ENCODE measurements at regions not wholly inside any gene's neighbourhood (a gene's known extent, or its start where the extent isn't known, plus 50 kb on each side); places are given as distances from the start of the nearest gene placed in this dataset.

DNA sequence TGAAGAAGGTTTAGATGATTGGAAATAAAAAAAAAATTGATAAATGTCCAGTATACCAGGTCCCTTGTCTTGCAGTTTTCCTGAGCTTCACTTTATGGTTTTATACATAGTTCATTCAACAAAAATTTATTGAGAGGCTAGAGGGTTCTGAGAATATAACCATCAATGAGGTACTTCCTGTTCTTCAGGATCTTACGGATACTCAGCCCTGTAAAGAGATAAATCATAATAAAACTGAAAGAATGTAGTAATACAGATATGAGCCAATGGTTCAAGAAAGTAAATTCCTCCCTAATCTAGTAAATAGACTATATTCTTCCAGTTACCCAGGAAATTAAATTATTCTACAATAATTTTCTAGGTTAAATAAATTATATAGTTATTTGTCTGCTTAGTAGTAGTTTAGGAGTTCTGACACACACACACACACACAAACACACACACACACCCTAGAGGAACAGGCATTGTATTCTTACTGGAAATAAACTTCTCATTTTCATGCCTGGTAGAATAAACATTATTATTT is 70.4 kb upstream of the HMCN1 start:
- H3K4me1 ChIP-seq: no peaks in the 10 kb centered on the region
- intact Hi-C loops (cut with DNase I): no loop called here
- H3K4me3 ChIP-seq: no peak overlapping the region
- H3K27ac ChIP-seq: no peak overlapping the region
- WGBS, 2 donors: 3 to 24% methylated on average over 1 of the region's 1 CpG
- TF ChIP-seq, protein P1, sequence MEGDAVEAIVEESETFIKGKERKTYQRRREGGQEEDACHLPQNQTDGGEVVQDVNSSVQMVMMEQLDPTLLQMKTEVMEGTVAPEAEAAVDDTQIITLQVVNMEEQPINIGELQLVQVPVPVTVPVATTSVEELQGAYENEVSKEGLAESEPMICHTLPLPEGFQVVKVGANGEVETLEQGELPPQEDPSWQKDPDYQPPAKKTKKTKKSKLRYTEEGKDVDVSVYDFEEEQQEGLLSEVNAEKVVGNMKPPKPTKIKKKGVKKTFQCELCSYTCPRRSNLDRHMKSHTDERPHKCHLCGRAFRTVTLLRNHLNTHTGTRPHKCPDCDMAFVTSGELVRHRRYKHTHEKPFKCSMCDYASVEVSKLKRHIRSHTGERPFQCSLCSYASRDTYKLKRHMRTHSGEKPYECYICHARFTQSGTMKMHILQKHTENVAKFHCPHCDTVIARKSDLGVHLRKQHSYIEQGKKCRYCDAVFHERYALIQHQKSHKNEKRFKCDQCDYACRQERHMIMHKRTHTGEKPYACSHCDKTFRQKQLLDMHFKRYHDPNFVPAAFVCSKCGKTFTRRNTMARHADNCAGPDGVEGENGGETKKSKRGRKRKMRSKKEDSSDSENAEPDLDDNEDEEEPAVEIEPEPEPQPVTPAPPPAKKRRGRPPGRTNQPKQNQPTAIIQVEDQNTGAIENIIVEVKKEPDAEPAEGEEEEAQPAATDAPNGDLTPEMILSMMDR (IDR thresholded peaks at IDR 0.05): no peak
- TF ChIP-seq POLR2AphosphoS5 (IDR thresholded peaks at IDR 0.05) (no peak), EP300 (IDR thresholded peaks at IDR 0.05) (no peak), POLR2A (IDR thresholded peaks at IDR 0.05) (no peak)
- no peaks in the 10 kb centered on the region for H3K36me3 ChIP-seq
- no peak for DNase-seq
- H3K27me3 ChIP-seq: no peaks in the 10 kb centered on the region
- no peaks in the 10 kb centered on the region for H3K9me3 ChIP-seq

DNA sequence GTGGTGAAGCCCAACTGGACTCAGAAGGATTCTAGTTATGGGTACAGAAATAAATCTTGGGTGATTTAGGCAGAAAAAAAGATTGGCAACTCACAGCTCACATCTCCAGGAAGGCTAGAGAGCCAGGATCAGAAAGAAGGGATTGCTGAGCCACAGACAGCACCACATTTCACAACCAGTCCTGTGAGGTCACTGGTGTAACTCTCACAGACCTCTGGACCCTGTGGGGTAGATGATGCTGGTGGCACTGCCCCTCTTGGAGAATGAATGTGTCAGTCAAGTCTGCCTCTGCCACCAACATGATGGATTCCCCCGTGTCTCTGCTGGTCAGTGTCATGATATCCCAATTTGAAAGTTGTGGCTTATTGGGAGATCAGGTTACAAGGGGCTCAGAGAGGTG is 70.9 kb upstream of the HMCN1 start:
- Histone ChIP-seq H3K4me3 (no peak overlapping the region), H3K27ac (no peak overlapping the region), H3K27me3 (no peaks in the 10 kb centered on the region), H3K4me1 (no peaks in the 10 kb centered on the region), H3K9me3 (no peaks in the 10 kb centered on the region), H3K36me3 (no peaks in the 10 kb centered on the region)
- no peak for TF ChIP-seq EP300 (IDR thresholded peaks at IDR 0.05)
- TF ChIP-seq POLR2AphosphoS5 (IDR thresholded peaks at IDR 0.05): no peak
- no peak for TF ChIP-seq POLR2A (IDR thresholded peaks at IDR 0.05)
- TF ChIP-seq, protein P1 (IDR thresholded peaks at IDR 0.05): no peak
- DNase-seq: no peak
- WGBS, 2 donors: 70 to 79% methylated on average over 1 of the region's 1 CpG
- intact Hi-C loops (cut with DNase I): no loop called here

DNA sequence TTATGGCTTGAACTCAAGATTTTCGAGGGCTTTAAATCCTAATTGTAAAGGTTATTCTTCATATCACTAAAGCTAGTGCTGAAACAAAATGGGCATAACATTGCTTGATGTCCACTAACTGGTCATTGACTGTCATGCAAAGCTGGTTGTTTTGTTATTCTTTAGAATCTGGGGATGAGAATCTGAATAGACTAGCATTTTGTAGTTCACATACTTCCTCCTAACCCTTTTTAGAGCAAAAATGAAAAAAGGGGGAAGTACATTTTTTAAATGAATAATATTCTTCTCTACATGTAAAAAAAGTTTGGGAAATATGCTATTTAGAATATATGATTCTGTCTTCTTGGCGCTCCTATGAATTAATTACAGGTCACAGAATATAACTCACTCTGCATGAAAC is 72.2 kb upstream of the HMCN1 start:
- intact Hi-C loops (cut with DNase I): no loop called here
- no peak overlapping the region for H3K4me3 ChIP-seq
- DNase-seq: no peak
- H3K27ac ChIP-seq: no peak overlapping the region
- no peaks in the 10 kb centered on the region for H3K27me3 ChIP-seq
- TF ChIP-seq POLR2AphosphoS5 (IDR thresholded peaks at IDR 0.05) (no peak), POLR2A (IDR thresholded peaks at IDR 0.05) (no peak), EP300 (IDR thresholded peaks at IDR 0.05) (no peak)
- TF ChIP-seq, protein P1 (IDR thresholded peaks at IDR 0.05): no peak
- H3K9me3 ChIP-seq: no peaks in the 10 kb centered on the region
- no peaks in the 10 kb centered on the region for H3K4me1 ChIP-seq
- H3K36me3 ChIP-seq: no peaks in the 10 kb centered on the region
- 88 to 92% methylated on average over 2 of the region's 2 CpGs for WGBS, 2 donors

DNA sequence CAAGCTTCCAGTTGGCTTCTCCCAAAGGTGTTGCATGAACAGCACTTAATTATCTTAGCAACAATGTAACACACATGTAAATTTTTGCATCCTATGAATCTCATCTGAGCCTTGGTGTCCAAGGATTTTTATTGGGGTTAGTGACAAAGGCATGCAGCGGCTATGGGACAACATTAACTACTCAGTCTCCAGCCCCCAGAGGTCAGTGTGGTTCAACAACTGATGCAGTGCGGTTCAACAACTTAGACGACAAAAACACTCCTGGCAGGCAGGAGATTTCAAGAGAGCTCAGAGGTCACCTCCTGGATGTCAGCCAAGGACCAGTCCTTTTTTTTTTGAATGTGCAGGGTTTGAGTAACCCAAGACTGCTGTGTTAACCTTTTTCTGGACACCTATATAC is 77.5 kb upstream of the HMCN1 start:
- Histone ChIP-seq H3K9me3 (no peaks in the 10 kb centered on the region), H3K4me3 (no peak overlapping the region), H3K36me3 (no peaks in the 10 kb centered on the region), H3K4me1 (no peaks in the 10 kb centered on the region), H3K27ac (no peak overlapping the region), H3K27me3 (no peaks in the 10 kb centered on the region)
- WGBS, 2 donors: 91 to 92% methylated on average over 3 of the region's 3 CpGs
- intact Hi-C loops (cut with DNase I): no loop called here
- no peak for TF ChIP-seq POLR2AphosphoS5 (IDR thresholded peaks at IDR 0.05)
- no peak for TF ChIP-seq EP300 (IDR thresholded peaks at IDR 0.05)
- no peak for TF ChIP-seq POLR2A (IDR thresholded peaks at IDR 0.05)
- TF ChIP-seq, protein P1 (IDR thresholded peaks at IDR 0.05): no peak
- no peak for DNase-seq

DNA sequence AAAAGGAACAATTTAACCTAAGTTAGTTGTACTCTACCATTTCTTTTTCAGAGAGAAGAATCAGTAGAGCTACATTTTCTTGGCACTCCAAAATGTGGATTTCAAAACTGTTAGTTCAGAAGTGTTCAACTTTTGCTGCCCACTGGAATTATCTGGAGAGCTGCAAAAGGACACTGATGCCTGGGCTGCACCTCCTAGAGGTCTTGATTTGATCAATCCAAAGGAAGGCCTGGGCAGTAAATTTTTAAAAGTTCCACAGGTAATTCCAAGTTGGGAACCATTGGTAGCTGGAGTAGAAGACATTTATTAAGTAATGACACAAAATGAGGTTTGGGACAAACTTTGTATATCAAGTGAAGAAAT is 79.3 kb upstream of the HMCN1 start:
- TF ChIP-seq EP300 (IDR thresholded peaks at IDR 0.05): no peak
- no peak for TF ChIP-seq POLR2AphosphoS5 (IDR thresholded peaks at IDR 0.05)
- no peak for TF ChIP-seq POLR2A (IDR thresholded peaks at IDR 0.05)
- TF ChIP-seq, protein P1 (IDR thresholded peaks at IDR 0.05): no peak
- intact Hi-C loops (cut with DNase I): no loop called here
- Histone ChIP-seq H3K4me1 (no peaks in the 10 kb centered on the region), H3K27me3 (no peaks in the 10 kb centered on the region), H3K36me3 (no peaks in the 10 kb centered on the region), H3K4me3 (no peak overlapping the region), H3K27ac (no peak overlapping the region), H3K9me3 (no peaks in the 10 kb centered on the region)
- no peak for DNase-seq

Data from sigmoid colon (tissue), 6 donors.